Adrenal gland (tissue), 5 donors: ENCODE measurements at regions not wholly inside any gene's neighbourhood (a gene's known extent, or its start where the extent isn't known, plus 50 kb on each side); places are given as distances from the start of the nearest gene placed in this dataset.

Source experiments
- CTCF ChIP-seq, 6 experiments: fragments of 450-650 bp in 4 of 6; fragments of 200-600 bp in 2 of 6; sonication (generic) in 1 of 6; IDR thresholded peaks; 1 replicate in 5 of 6; 2 replicates in 1 of 6; pipeline versions ENCODE4 v1.5.1 to v1.8.0; 2016 to 2021; ENCODE audit warnings: antibody characterized with exemption in 6 of 6, mild to moderate bottlenecking in 2 of 6, moderate library complexity in 1 of 6
- POLR2A ChIP-seq, 2 donors: fragments of 450-650 bp; IDR thresholded peaks; one replicate each; pipeline ENCODE4 v1.6.1; 2017; ENCODE audit warnings: antibody characterized with exemption in 2 of 2, mild to moderate bottlenecking in 2 of 2, moderate library complexity in 1 of 2
- donor health status: DM: no; HTN: no; CAD: no.

DNA sequence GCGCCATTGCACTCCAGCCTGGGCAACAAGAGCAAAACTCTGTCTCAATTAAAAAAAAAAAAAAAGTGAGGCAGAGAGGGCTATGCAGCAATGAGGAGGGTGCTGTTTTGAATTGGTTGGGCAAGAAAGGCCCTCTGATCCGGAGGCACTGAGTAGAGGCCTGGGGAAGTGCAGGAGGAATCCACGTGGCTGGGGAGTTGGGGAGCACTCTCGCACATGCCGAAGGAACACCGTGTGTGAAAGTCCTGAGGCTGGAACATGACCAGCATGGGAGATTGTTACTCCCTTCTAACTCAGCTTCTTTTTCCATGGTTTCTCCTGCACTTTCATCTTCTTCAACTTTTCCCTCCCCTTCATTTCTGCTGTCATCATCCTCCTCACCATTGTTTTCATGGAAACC, 347.9 kb upstream of the HS6ST1 start:
- TF ChIP-seq CTCF (IDR thresholded peaks at IDR 0.05) (no peak), POLR2A (IDR thresholded peaks at IDR 0.05) (no peak)
